GM18507 (cell line): ENCODE measurements at regions not wholly inside any gene's neighbourhood (a gene's known extent, or its start where the extent isn't known, plus 50 kb on each side); places are given as distances from the start of the nearest gene placed in this dataset.

Source experiments
- DNase-seq: peaks from one replicate; pipeline ENCODE4 v3.0.0; 2011; ENCODE audit warnings: low read depth; ENCODE audit not compliant: insufficient read length; ENCODE audit errors: extremely low spot score
- FAIRE-seq: peaks from 2 replicates; lab custom pipeline; 2011; peaks lifted over from hg19 to GRCh38; lab: Jason Lieb, UNC

DNA sequence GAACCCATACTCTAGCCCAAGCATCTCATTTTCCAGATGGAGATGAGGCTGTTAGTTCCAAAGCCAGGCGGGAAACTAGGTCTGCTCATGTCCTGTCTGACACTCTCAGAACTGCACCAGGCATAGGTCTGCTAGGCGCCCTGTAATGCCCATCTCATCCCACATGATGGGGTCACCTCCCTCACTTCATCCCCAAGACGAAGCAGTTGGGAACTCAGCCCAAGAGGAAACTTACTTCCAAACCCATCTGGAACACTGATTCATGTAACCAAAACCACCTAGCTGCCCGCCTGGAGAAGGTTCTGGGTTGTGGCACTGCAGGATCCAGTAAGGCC is 84.0 kb upstream of the PRNP start:
- no peak for FAIRE-seq
- DNase-seq, result no peak

DNA sequence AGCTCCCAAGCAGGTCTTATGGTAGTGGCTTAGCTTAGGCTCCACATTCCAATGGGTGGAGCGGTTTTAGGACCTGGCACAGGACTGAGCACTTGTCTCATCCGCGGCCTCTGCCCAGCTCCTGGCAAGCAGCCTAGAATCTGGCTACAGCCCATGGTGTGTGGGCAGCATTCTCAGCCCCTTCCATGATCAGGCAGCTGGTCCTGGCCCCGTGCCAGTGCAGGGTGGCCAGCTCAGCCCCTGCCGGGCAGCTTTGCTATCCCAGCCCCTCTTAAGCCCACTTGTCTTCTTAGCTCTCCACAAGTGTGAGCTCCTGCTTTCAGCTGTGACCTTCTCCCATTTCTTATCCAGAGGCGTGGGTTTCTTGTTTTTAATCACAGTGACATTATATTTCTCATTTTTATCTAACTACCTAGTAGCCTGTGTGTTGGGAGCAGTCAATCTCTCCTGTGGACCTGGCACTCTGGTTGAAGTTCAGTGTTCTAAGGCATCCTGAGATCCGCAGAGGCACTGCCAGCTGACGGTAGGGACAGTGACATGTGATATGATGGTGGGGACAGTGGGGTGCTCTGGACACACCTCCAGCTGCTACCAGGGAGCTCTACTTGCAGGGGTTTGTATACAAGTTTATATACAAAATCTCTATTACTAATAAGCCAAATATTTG is 84.5 kb upstream of the PRNP start:
- DNase-seq (no peak), FAIRE-seq (no peak)

DNA sequence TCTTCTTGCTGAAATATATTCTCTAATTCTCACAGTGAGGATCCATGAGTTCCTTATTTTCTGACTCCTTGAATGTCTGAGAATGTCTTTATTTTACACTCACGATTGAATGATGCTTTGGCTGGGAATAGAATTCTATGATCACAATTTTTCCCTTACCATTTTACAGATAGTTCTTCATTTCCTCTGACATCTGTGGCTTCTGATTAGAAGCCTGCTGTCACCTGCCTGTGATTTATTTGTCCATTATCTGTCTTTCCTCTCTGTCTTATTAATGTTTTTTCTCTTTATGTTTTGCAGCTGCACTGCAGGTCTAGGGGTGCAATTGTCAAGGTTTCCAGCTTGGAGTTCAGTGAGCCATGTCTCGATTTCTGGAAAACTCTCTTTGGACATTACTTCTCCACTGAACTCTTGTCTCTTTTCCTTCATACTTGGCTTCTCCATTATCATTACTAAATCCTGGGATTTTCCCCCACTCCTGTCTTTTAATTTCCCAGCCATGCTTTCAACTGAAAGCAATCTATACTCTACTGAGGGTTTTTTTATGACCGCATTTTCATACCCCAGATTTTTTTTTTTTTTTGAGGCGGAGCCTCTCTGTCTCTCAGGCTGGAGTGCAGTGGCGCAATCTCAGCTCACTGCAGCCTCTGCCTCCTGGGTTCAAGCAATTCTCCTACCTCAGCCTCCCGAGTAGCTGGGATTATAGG is 85.8 kb upstream of the PRNP start:
- no peak for FAIRE-seq
- DNase-seq, result no peak

DNA sequence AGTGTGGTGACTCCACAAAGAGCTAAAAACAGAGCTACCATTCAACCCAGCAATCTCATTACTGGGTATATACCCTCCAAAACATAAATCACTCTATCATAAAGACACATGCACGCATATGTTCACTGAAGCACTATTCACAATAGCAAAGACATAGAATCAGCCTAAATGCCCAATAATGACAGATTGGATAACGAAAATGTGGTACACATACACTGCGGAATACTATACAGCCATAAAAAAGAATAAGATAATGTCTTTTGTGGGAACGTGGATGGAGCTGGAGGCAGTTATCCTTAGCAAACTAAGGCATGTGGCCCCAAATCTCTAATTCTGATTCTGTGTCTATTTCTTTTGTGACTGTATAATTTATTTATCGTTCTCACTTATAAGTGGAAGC is 89.0 kb upstream of the PRNP start:
- FAIRE-seq (no peak), DNase-seq (no peak)

DNA sequence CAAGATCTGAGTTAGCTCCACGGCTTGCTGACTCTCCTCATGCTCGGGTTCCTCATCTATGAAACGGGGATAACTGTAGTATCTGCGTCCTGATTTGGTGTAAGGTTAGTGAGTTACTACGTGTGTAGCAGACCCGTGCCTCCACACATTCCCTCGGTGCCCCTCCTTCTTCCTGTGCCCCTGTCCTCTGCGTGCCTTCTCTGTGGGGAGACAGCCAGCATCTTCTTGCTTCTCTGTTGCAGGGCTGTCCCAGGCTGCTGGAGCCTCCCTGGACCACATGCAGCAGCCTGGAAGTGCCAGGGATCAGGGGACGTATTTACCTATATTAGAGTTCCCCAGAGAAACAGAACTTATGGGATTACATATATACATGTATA is 93.1 kb upstream of the PRNP start:
- FAIRE-seq (no peak), DNase-seq (no peak)

DNA sequence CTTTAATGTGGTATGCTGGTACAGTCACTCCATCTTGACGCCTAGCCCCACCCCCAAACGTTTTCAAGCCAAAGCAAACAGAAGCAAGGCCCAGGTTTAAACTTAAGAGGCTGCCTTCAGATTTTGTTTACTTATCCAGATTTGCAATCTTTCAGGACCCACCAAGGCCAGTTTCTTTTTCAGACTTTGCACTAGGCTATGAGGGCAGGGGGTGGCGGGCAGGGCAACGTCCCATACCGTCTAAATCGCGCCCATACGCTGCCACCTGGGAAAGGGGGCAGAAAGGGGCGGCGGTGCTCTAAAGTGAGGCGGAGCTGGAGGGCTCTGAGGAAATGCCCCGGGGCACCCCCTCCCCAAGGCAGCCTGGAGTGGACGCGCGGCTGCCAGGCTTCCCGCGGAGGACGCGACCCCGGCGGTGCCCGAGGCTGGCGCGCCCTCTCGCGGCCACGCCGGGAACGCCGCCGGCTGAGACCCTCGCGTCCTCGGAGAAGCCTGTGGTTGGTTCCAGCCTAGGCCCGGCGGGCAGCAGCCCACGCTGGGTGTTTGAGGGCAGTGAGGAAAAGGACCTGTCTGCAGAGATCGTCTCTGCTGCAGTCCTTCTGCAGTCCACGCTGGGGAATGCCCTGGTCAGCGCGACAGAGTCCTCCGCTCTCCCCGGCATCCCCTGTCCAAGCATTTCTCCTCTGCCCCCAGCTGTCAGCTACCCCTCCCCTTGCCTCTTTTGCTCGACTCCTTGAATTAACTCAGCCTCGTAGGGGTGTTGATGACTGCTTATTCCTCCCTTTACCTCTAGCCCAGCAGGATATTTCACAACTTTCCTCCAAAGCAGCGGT is 93.7 kb upstream of the PRNP start:
- peak; percentile 9 for FAIRE-seq

DNA sequence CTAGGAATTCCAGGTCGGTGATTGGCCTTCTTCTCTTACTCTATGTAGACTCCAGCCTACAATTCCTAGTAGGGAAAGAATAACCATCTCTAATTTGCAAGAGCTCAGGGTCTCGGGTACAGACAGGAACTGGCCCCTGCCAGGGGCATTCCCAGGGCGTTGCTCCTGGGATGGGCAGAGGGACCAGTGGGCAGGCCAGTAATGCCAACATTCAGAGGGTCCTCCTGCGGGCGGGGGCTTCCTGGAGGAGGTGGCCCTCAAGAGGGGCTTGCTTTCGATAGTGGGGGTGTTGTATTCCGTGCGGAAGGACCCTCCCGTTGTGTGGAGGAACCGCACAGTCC is 94.3 kb upstream of the PRNP start:
- DNase-seq, result no peak
- FAIRE-seq, result no peak

More for the DNA sequence above, 93.7 kb upstream of the PRNP start:
- peak; percentile 29 for DNase-seq

DNA sequence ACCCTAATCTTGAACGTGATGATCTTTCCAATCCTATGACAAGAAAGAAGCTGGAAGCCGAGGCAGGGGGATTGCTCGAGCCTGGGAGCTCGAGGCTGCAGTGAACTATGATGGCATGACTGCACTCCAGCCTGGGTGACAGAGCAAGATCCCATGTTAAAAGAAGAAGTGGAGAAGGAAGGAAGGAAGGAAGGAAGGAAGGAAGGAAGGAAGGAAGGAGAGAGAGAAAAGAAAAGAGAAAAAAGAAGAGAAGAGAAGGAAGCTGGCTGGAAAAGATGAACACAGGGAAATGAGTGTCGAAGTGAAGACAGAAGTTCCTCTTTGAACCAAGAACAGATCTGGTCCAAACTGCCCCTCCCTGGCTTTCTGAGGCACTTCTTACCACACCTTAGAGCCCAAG is 100.5 kb upstream of the PRNP start:
- FAIRE-seq, result no peak
- no peak for DNase-seq

DNA sequence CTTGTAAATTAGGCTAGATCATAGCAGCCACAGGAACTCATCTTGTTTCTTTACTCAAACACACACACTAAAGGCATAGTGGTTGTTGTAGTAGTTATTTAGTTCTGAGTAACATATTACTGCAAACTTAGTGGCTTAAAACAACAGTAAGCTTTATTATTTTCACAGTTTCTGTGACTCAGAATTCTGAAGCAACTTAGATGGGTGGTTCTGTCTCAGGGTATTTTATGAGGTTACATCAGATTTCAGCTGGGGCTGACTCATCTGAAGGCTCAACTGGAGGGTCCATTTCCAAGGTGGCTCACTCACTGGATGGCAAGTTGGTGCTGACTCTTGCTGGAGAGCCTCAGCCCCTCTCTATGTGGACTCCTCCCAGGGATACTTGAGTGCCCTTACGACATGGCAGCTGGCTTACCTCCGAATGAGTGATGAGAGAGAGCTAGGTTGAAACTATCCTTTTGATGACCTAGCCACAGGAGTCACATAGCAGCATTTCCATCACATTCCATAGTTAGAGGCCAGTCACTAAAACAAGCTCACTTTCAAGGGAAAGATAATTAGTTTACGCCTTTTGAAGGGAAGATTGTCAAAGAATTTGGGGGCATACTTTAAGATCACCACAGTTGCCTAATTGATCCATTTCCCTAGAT is 101.0 kb upstream of the PRNP start:
- FAIRE-seq, result no peak
- DNase-seq, result no peak

DNA sequence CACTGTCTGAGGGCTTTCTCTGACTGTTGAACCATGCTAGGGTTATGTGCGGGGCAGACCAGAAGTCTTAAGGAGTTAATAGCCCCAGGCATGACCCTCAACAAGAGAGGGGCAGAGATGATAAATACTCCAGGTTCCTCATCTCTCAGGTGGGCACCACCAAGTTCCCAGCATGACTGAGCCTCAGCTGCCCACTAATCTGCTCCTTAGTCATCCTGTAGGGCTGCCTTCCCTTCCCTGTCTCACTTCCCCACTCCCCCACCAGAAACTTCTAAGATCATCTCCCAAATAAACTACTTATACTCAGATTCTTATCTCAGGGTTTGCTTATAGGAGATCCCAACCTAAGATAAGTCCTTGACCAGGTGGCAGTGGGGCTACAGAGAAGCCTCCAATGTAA is 101.7 kb upstream of the PRNP start:
- FAIRE-seq, result no peak

DNA sequence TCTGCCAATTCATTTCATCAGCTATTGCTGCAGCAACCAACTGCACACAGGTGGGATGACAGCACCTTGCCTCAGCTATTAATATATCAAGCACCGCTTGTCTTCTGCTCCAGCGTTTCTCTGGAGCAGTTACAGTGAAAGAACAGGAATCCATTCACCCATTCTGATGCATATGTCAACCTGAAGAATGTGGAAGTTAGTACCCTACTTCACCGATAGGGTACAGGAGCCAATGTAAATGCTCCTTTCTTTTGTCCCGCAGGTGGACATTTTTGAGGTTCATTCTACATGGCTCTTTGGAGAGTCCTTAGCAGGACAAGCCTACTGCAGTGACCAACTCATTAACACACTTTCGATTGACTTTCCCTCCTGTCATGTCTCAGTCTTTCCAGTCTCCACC is 104.4 kb upstream of the PRNP start:
- FAIRE-seq (no peak), DNase-seq (no peak)

More for the DNA sequence above, 101.7 kb upstream of the PRNP start:
- no peak for DNase-seq

DNA sequence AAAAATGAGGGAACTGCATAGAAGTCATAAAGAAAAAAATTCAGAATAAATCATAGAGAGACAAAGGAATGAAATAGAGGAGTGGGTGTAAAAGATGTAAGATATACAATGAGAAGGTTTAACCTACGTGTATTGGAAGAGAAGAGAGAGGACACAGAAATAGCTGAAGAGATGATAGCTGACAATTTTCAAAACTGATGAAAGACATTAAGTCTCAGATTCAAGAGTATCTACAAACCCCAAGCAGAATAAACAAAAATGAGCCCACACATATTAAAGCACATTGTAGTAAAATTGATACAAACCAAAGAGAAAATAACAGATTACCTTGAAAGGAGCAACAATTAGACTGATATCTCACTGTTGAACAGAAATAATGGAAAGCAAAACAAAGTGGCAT is 107.9 kb upstream of the PRNP start:
- DNase-seq, result no peak
- FAIRE-seq, result no peak

DNA sequence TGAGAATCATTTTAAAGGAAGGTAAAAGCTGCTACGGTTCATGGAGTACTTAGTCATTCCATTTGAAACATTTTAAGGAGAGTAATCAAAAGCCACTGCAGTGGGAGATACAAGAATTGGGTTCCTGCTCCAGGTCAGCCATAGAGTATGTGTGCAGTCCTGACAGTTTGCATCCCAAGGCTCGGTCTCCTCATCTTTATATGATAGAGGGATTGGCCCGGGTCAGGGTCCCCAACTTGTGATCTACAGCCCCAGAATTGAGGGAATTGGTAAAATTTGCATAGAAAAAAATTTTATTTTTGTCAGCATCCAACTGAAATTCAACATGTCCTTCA is 111.9 kb upstream of the PRNP start:
- no peak for FAIRE-seq
- DNase-seq, result no peak

DNA sequence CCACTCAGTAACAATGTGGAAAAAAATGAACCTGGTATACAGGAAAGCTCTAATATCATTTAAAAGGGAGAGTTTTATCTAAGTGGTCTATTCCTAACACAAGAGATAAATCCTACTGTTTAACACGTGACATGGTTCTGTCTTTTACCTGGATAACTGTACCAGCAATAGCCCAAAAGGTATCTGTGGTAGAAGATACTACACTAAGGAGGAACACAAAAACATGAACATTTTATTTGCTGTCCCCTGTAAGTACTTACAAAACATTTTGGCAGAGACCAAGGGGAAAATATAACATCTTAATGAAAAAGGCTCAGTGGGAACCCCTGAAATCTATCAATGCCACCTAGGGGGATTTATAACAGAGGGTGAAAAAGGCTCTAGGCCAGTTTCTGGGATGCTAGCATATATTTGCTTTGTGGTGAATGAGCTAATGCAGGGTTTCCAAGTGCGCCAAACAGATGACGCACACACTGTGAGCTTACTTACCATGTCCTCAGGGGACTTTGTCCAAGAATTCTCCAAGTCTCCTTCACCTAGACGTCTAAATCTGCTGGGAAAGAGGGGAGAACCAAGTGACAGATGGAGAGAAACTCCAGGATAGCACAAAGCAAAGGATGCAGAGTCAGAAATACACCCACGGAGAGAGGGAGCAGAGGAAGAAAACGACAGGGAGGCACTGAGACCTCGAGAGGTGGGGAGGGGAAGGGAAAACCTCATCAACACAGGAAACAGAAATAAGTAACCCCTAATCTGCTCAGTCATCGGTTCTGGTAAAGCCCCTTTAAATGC is 112.5 kb upstream of the PRNP start:
- FAIRE-seq, result no peak
- DNase-seq, result no peak

DNA sequence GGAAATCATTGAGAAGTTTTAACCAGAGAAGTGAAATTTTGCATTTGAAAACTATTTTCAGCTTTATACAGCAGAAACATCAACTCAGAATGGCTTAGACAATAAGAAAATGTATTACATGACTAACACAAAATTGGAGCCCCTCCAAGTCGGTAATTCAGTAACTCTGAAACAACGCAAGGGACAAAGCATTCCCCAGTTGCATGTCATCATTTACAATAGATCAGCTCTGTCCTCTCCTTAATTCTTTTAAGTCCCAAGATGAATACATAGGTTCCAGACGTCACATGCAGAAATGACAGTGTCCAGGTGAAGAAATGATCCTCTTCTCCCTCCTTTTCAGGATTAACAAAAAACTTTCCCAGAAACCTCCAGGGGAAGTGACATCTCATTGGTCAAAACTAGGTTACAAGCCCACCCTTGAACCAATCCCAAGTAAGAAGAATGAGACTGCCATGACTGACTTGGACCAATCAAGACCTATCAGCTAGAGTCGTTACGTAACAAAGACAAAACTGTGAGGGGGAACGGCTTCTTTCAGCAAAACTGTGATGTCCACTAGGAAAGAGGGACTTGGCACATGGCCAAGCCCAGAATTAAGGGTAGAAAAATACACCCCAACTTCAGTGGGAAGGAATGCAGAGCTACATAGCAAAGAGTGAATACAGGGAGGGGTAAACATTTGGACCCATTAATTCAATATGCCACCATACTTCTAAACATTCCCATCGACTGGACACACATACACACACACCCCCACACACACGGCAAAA is 114.3 kb upstream of the PRNP start:
- FAIRE-seq, result no peak

DNA sequence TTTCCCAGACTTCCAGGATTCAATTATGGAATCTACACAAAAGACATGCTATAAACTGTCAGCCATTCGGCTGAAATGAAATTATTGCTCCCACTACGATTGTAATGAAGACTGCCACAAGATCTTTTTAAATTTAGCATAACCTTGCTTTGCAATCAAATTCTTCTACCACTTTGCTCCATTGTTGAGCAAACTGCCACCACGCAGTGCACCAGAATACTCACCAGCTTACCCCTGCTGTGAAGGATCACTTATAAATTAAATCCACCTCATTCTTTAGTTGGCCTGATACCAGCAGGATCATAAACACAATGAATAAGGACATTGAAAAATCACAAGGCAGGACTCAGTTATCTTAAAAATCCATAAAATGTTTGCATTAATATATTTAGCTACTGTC is 116.4 kb upstream of the PRNP start:
- no peak for FAIRE-seq
- DNase-seq, result no peak

More for the DNA sequence above, 114.3 kb upstream of the PRNP start:
- DNase-seq, result no peak

DNA sequence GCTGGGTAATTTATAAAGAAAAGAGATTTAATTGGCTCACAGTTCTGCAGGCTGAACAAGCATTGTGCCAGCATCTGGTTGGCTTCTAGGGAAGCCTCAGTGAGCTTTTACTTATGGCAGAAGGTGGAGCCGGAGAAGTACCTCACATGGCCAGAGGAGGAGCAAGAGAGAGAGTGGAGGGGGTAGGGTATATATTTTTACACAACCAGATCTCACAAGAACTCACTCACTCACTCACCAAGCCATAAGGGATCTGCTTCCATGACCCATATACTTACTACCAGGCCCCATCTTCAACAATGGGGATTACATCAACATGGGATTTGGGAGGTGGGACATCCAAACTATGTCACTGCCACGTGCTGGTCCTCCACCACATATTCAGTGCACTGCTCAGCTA is 117.2 kb upstream of the PRNP start:
- DNase-seq (no peak), FAIRE-seq (no peak)

DNA sequence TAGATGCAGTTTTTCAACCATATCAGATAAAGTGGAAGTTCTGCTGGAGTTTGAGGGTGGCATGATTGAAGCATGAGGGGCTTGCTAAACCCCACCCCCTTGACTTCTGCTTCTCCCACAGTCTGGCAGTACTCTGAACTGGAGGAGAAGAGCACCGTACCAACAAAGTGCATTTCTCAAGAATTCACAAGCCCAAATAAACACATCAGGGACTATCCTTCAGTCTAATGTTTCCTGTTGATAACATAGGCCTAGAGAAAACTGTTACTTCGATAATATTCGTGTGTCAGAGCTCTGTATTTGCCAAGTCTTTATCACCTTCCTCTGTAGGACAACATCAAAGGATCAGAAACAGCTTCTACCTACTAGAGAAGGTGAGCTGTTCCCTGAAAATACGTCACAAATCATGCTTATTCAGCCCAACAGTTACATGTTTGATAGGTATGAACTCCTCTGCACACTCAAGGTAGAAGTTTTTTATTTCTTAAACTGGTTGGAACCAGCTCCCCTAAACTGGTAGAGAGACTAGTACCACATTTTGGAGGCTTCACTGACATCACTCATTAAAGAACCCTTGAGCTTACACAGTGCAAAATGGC is 117.8 kb upstream of the PRNP start:
- DNase-seq, result no peak
- no peak for FAIRE-seq

DNA sequence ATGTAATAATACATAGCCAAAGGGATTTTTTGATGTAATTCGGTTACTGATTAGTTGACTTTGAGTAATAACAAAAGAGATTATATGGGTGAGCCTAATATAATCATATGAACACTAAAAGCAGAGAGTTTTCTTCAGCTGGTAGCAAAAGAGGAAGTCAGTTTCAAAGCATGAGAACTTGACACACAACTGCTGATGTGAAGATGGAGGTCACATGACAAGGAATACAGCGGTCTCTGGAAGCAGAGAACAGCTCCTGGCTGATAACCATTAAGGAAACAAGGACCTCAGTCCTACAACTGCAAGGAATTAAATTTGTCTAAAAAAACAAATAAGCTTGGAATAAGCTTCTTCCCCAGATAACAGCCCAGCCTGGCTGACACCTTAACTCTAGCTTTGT is 119.1 kb upstream of the PRNP start:
- DNase-seq, result no peak
- FAIRE-seq, result no peak
